HG03442 (cell line): ENCODE measurements at regions not wholly inside any gene's neighbourhood (a gene's known extent, or its start where the extent isn't known, plus 50 kb on each side); places are given as distances from the start of the nearest gene placed in this dataset.
A peak's percentile ranks its signal among the peaks of the same experiment; 100 is the strongest.

Source experiments
- ATAC-seq: cut with Tn5 transposase; IDR thresholded peaks from one replicate; pipeline ENCODE4 v1.9.1; 2021; ENCODE audit warnings: mild to moderate bottlenecking, moderate library complexity; ENCODE audit not compliant: unreplicated experiment

DNA sequence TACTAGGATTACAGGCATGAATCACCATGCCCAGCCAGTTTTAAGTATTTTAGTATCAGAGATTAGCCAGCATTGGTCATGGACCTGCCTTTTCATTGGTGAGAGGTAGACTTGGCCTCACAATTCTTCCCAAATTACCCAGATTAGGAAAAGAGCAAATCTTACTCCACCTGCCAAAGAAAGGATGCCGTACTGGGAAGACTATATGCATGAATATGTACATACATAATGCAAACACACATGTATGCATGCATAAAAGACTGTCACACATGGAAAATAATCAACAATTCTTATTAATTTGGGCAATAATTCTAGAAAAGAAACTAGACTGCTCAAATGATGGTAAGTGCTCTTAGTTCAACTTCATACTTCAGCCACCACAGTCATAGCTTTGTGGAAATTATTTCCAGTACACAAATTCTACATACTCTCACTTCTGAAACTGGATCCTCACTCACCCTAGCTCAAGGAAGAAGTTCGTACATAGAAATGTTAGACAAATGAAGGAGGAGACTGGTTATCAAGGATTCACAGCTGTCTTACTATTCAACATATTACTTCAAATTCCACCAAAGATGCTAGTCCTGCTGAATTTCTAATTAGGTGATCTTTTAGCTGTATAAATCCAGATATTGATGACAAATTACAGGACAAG is 73.7 kb downstream of the MINAR2 start:
- ATAC-seq: no peak

DNA sequence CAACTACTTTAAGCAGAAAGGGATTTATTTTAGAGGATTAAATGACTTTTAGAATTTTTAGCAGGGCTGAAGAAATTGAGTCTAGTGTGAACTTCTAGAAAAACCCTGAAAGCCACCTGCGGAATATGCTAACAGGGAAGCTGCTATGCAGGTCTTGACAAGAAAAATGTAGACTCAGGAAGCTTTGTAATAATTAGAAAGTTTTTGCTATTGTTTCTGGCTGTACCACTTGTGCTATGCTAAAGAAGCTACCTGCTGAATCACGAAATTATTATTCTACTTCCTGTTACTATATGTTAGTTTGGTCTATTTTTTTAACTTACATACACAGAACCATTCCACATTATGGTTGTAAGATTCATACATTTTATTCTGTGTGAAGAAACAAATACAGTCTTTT is 74.0 kb upstream of the CHSY3 start:
- no peak for ATAC-seq

DNA sequence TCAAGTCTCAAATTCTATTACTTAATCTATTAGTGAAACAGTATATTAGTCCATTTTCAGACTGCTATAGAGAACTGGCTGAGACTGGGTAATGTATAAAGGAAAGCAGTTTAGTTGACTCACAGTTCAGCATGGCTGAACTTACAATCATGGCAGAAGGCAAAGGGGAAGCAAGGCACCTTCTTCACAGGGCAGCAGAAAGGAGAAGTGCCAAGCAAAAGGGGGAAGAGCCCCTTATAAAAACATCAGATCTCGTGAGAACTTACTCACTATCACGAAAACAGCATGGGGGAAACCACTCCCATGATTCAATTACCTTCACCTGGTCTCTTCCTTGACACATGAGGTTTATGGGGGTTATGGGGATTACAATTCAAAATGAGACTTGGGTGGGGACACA is 67.9 kb upstream of the CHSY3 start:
- no peak for ATAC-seq

DNA sequence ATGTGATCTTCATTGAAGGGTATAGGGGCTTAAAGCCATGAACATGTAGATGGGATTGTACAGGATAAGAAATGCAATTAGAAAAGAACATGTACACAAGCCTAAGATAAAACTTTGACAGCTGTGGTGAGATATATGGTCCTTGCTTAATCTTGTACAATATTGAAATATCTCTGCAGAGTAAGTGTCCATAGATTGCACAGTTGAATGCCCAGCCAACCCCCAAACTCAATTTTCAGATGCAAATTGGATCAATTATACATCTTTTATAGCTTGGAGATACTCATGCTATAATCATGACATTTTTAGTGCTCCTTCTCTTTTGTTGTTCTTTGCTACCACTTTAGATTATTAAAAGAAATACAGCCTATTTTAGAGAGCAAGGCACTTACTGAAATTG is 59.5 kb upstream of the CHSY3 start:
- no peak for ATAC-seq

DNA sequence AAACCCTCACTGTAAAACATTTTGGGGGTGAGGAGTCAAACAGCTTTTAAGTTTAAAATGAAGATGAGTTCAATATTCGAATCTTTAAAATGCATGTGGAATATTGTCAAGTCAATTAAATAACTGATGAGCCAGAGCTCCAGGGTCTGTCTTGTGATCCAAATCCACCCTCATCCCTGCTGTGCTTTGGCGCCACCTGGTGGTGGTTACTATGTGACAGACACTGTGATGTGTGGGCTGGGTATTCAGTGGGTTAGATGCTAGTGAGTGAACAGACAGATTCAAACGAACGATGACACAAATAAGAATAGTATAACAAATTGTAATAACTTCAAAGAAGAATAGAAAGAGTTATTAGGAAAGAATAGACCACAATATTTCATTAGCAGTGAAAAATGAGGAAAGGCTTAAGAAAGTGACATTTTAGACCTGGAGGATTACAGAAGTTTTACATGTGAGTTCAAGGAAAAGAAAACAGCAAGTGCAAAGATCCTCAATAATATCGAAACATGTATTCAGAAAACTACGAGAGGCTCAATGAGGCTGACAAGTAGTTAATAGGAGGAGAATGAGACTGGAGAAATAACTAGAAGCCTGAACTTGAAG is 51.4 kb upstream of the CHSY3 start:
- peak; percentile 97 for ATAC-seq

DNA sequence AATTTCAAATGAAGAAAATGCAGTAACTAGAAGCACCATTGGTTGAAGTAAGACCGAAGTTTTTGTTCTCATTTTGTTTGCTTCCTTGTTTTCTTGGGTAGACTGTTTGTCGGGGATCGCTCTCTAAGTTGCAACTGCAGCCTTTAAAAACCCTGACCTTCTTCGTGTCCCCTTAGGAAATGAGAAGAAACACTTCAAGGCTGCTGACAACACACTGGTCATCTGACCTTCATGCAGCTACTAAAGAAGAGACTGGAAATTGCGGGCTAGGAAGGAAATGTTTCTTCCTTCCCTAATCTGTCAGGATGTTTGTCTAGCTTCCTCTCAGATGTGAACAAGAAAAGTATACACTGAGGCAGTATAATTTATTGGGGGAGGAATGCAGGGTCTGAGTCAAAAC is 50.7 kb upstream of the CHSY3 start:
- no peak for ATAC-seq
